SH-SY5Y (cell line): ENCODE measurements at regions not wholly inside any gene's neighbourhood (a gene's known extent, or its start where the extent isn't known, plus 50 kb on each side); places are given as distances from the start of the nearest gene placed in this dataset.

Experiments
- GATA2 ChIP-seq: IDR thresholded peaks from 2 replicates; pipeline ENCODE4 v1.6.1; 2011; ENCODE audit warnings: mild to moderate bottlenecking, low read depth, low read length
- GATA3 ChIP-seq: IDR thresholded peaks from 2 replicates; pipeline ENCODE4 v1.6.1; 2011; ENCODE audit warnings: low read depth, mild to moderate bottlenecking, low read length, moderate library complexity

GRCh38 chr14:49417790-49418189, 168.4 kb downstream of the RPS29 start:
- no peak for TF ChIP-seq GATA2
- TF ChIP-seq GATA3 = no peak
